Uterus (tissue), 2 donors: ENCODE measurements at regions not wholly inside any gene's neighbourhood (a gene's known extent, or its start where the extent isn't known, plus 50 kb on each side); places are given as distances from the start of the nearest gene placed in this dataset.

ENCODE experiments used
- POLR2A ChIP-seq, 2 donors: fragments of 450-650 bp; IDR thresholded peaks; one replicate each; pipeline ENCODE4 v1.6.1; 2016; ENCODE audit warnings: antibody characterized with exemption in 2 of 2, mild to moderate bottlenecking in 1 of 2, moderate library complexity in 1 of 2
- TF ChIP-seq, protein P1 (sequence below), 4 experiments: fragments of 200-600 bp in 2 of 4; fragments of 450-650 bp in 2 of 4; sonication (generic) in 2 of 4; IDR thresholded peaks; one replicate each; pipeline ENCODE4 v1.5.1; 2016 to 2019; ENCODE audit warnings: antibody characterized with exemption in 4 of 4, mild to moderate bottlenecking in 2 of 4, moderate library complexity in 1 of 4

DNA sequence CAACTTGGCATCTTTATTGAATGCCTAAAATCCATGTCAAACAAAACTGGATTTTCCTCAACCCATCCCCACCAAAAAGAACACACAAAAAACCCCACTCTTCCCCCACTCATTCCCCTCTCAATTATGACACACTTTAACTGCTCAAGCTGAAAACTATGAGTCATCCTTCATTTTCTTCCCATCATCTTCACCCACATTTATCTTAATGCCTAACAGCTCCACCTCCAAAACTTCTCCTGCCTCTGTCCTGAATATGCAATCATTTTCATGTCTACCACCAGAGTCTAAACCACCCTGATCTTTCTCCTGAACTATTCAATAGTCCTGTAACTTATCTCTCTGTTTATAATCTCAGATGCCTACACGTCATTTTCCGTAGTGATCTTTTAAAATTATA lies 239.7 kb downstream of the BCAT1 start:
- TF ChIP-seq, protein P1, sequence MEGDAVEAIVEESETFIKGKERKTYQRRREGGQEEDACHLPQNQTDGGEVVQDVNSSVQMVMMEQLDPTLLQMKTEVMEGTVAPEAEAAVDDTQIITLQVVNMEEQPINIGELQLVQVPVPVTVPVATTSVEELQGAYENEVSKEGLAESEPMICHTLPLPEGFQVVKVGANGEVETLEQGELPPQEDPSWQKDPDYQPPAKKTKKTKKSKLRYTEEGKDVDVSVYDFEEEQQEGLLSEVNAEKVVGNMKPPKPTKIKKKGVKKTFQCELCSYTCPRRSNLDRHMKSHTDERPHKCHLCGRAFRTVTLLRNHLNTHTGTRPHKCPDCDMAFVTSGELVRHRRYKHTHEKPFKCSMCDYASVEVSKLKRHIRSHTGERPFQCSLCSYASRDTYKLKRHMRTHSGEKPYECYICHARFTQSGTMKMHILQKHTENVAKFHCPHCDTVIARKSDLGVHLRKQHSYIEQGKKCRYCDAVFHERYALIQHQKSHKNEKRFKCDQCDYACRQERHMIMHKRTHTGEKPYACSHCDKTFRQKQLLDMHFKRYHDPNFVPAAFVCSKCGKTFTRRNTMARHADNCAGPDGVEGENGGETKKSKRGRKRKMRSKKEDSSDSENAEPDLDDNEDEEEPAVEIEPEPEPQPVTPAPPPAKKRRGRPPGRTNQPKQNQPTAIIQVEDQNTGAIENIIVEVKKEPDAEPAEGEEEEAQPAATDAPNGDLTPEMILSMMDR (IDR thresholded peaks at IDR 0.05) = no peak
- TF ChIP-seq POLR2A (IDR thresholded peaks at IDR 0.05) = no peak
